ENCODE measurements at regions not wholly inside any gene's neighbourhood (a gene's known extent, or its start where the extent isn't known, plus 50 kb on each side); places are given as distances from the start of the nearest gene placed in this dataset.
"Not testable (repeated sequence)": the region's sequence is repeated elsewhere in the genome, so short reads cannot be mapped to it uniquely, and the experiment has no call there.

GRCh38 chr16:5790512-5790911 lies 692.9 kb upstream of the EEF2KMT start:
- DNase-seq, result no peak

- no peak for DNase-seq
Observed at GRCh38 chr16:5789033-5789432, 691.4 kb upstream of the EEF2KMT start.

GRCh38 chr16:5781436-5781835 lies 683.8 kb upstream of the EEF2KMT start:
- no peak for DNase-seq

GRCh38 chr16:5776876-5777275 lies 679.3 kb upstream of the EEF2KMT start:
- no peak for DNase-seq

- no peak for DNase-seq
Observed at GRCh38 chr16:5775916-5776315, 678.3 kb upstream of the EEF2KMT start.

GRCh38 chr16:5770118-5770517 lies 672.5 kb upstream of the EEF2KMT start:
- no peak for DNase-seq

GRCh38 chr16:5769513-5769912 lies 671.9 kb upstream of the EEF2KMT start:
- DNase-seq, result no peak

GRCh38 chr16:5768445-5768844 lies 670.9 kb upstream of the EEF2KMT start:
- DNase-seq, result no peak

- DNase-seq, result no peak
Observed at GRCh38 chr16:5763176-5763575, 665.6 kb upstream of the EEF2KMT start.

GRCh38 chr16:5762362-5762761 lies 664.8 kb upstream of the EEF2KMT start:
- no peak for DNase-seq

- DNase-seq, result no peak
Observed at GRCh38 chr16:5761592-5761991, 664.0 kb upstream of the EEF2KMT start.

GRCh38 chr16:5758281-5758680 lies 660.7 kb upstream of the EEF2KMT start:
- DNase-seq, result no peak

GRCh38 chr16:5756969-5757368 lies 659.4 kb upstream of the EEF2KMT start:
- DNase-seq, result no peak

GRCh38 chr16:5753381-5753780 lies 655.8 kb upstream of the EEF2KMT start:
- DNase-seq, result no peak

- no peak for DNase-seq
Observed at GRCh38 chr16:5751216-5751615, 653.6 kb upstream of the EEF2KMT start.

- not testable (repeated sequence) for DNase-seq
Observed at GRCh38 chr16:5750439-5750838, 652.8 kb upstream of the EEF2KMT start.

- DNase-seq, result no peak
Observed at GRCh38 chr16:5738586-5738985, 641.0 kb upstream of the EEF2KMT start.

- no peak for DNase-seq
Observed at GRCh38 chr16:5736209-5736930, 638.8 kb upstream of the EEF2KMT start.

- no peak for DNase-seq
Observed at GRCh38 chr16:5735444-5735843, 637.8 kb upstream of the EEF2KMT start.

- DNase-seq, result no peak
Observed at GRCh38 chr16:5730783-5731182, 633.2 kb upstream of the EEF2KMT start.

- no peak for DNase-seq
Observed at GRCh38 chr16:5722116-5722619, 624.6 kb upstream of the EEF2KMT start.

- DNase-seq, result no peak
Observed at GRCh38 chr16:5715155-5715554, 617.6 kb upstream of the EEF2KMT start.

- DNase-seq, result no peak
Observed at GRCh38 chr16:5709889-5710288, 612.3 kb upstream of the EEF2KMT start.

GRCh38 chr16:5706211-5706610 lies 608.6 kb upstream of the EEF2KMT start:
- DNase-seq, result no peak

- DNase-seq, result no peak
Observed at GRCh38 chr16:5704271-5704670, 606.7 kb upstream of the EEF2KMT start.
